Tibial nerve (tissue), 4 donors: ENCODE measurements at regions not wholly inside any gene's neighbourhood (a gene's known extent, or its start where the extent isn't known, plus 50 kb on each side); places are given as distances from the start of the nearest gene placed in this dataset.

Experiments used
- EP300 ChIP-seq, 2 donors: sonication (generic); formaldehyde crosslinking; IDR thresholded peaks; one replicate each; pipeline ENCODE4 v1.6.1; 2017; ENCODE audit warnings: antibody characterized with exemption in 2 of 2, mild to moderate bottlenecking in 1 of 2
- POLR2A ChIP-seq, 2 donors: fragments of 450-650 bp; IDR thresholded peaks; one replicate each; pipeline ENCODE4 v1.6.1; 2017; ENCODE audit warnings: antibody characterized with exemption in 2 of 2, mild to moderate bottlenecking in 2 of 2, moderate library complexity in 2 of 2
- TF ChIP-seq, protein P1 (sequence below), 5 experiments: fragments of 200-600 bp in 3 of 5; fragments of 450-650 bp in 2 of 5; sonication (generic) in 3 of 5; IDR thresholded peaks; one replicate each; pipeline ENCODE4 v1.5.1; 2016 to 2019; ENCODE audit warnings: antibody characterized with exemption in 5 of 5, mild to moderate bottlenecking in 3 of 5, moderate library complexity in 2 of 5

DNA sequence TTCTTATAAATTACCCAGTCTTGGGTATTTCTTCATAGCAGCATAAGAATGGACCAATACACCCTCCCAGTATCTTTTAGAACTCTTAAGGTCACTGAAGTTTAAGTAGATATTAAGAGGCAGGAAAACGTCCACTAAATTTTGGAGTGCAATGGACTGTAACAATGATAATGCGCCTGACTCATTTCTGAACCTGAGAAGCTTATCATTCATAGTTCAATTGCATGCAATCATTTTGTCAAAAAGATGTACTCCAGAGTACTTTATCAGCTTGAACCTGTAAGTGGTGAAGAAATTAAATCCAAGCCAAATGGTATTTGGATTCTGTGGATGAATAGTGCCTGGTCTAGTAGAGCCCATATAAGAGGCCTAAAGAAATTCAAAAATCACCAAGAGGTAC lies 196.5 kb upstream of the CDH9 start:
- TF ChIP-seq, protein P1, sequence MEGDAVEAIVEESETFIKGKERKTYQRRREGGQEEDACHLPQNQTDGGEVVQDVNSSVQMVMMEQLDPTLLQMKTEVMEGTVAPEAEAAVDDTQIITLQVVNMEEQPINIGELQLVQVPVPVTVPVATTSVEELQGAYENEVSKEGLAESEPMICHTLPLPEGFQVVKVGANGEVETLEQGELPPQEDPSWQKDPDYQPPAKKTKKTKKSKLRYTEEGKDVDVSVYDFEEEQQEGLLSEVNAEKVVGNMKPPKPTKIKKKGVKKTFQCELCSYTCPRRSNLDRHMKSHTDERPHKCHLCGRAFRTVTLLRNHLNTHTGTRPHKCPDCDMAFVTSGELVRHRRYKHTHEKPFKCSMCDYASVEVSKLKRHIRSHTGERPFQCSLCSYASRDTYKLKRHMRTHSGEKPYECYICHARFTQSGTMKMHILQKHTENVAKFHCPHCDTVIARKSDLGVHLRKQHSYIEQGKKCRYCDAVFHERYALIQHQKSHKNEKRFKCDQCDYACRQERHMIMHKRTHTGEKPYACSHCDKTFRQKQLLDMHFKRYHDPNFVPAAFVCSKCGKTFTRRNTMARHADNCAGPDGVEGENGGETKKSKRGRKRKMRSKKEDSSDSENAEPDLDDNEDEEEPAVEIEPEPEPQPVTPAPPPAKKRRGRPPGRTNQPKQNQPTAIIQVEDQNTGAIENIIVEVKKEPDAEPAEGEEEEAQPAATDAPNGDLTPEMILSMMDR (IDR thresholded peaks at IDR 0.05): no peak
- no peak for TF ChIP-seq EP300 (IDR thresholded peaks at IDR 0.05)
- no peak for TF ChIP-seq POLR2A (IDR thresholded peaks at IDR 0.05)
